GM18519 (cell line): ENCODE measurements at regions not wholly inside any gene's neighbourhood (a gene's known extent, or its start where the extent isn't known, plus 50 kb on each side); places are given as distances from the start of the nearest gene placed in this dataset.

ENCODE experiments used
- ATAC-seq: cut with Tn5 transposase; IDR thresholded peaks from one replicate; pipeline ENCODE4 v1.9.1; 2021; ENCODE audit warnings: mild to moderate bottlenecking, moderate library complexity; ENCODE audit not compliant: unreplicated experiment, low FRiP score

- no peak for ATAC-seq
These were observed 131.3 kb downstream of the WDR11 start for GRCh38 chr10:120982507-120982906.

- ATAC-seq, result no peak
These were observed 132.6 kb downstream of the WDR11 start for GRCh38 chr10:120983721-120984120.

GRCh38 chr10:120984221-120984620, 133.1 kb downstream of the WDR11 start:
- no peak for ATAC-seq

- ATAC-seq, result no peak
These were observed 136.2 kb downstream of the WDR11 start for GRCh38 chr10:120987359-120987758.

GRCh38 chr10:120988751-120989150, 137.6 kb downstream of the WDR11 start:
- no peak for ATAC-seq

GRCh38 chr10:120989279-120989678, 138.1 kb downstream of the WDR11 start:
- ATAC-seq, result no peak

- no peak for ATAC-seq
These were observed 138.9 kb downstream of the WDR11 start for GRCh38 chr10:120989996-120990598.

- ATAC-seq, result no peak
These were observed 139.7 kb downstream of the WDR11 start for GRCh38 chr10:120990831-120991230.

- no peak for ATAC-seq
These were observed 141.9 kb downstream of the WDR11 start for GRCh38 chr10:120993089-120993488.

- ATAC-seq, result no peak
These were observed 144.6 kb downstream of the WDR11 start for GRCh38 chr10:120995768-120996167.

GRCh38 chr10:120996456-120997034, 145.4 kb downstream of the WDR11 start:
- no peak for ATAC-seq

GRCh38 chr10:120997313-120997712, 146.2 kb downstream of the WDR11 start:
- ATAC-seq, result no peak

- no peak for ATAC-seq
These were observed 146.6 kb downstream of the WDR11 start for GRCh38 chr10:120997756-120998155.

- no peak for ATAC-seq
These were observed 147.1 kb downstream of the WDR11 start for GRCh38 chr10:120998251-120998650.

GRCh38 chr10:120998782-120999285, 147.7 kb downstream of the WDR11 start:
- ATAC-seq, result no peak

GRCh38 chr10:120999868-121000267, 148.7 kb downstream of the WDR11 start:
- ATAC-seq, result no peak

GRCh38 chr10:121002586-121003205, 151.5 kb downstream of the WDR11 start:
- ATAC-seq, result no peak

- no peak for ATAC-seq
These were observed 154.9 kb downstream of the WDR11 start for GRCh38 chr10:121005948-121006587.

- ATAC-seq, result no peak
These were observed 156.1 kb downstream of the WDR11 start for GRCh38 chr10:121007264-121007663.

- no peak for ATAC-seq
These were observed 164.8 kb downstream of the WDR11 start for GRCh38 chr10:121015916-121016315.

- ATAC-seq, result no peak
These were observed 173.9 kb downstream of the WDR11 start for GRCh38 chr10:121024905-121025584.
